Spleen (tissue), 7 donors: ENCODE measurements at regions not wholly inside any gene's neighbourhood (a gene's known extent, or its start where the extent isn't known, plus 50 kb on each side); places are given as distances from the start of the nearest gene placed in this dataset.

Experiments
- POLR2A ChIP-seq, 3 donors: fragments of 450-650 bp; IDR thresholded peaks; one replicate each; pipeline ENCODE4 v1.5.1; 2017; ENCODE audit warnings: antibody characterized with exemption in 3 of 3, mild to moderate bottlenecking in 1 of 3
- TF ChIP-seq, protein P1 (sequence below), 11 experiments: fragments of 200-600 bp in 7 of 11; fragments of 450-650 bp in 4 of 11; sonication (generic) in 4 of 11; IDR thresholded peaks in 8 of 11; conservative IDR thresholded peaks in 3 of 11; 1 replicate in 7 of 11; 2 replicates in 4 of 11; pipeline versions ENCODE4 v1.4.0 to v1.8.0; 2016 to 2021; ENCODE audit warnings: antibody characterized with exemption in 11 of 11, inconsistent platforms in 4 of 11, mild to moderate bottlenecking in 1 of 11
- donor health status: DM: no; HTN: no; CAD: no; lungs with moderate emphysema.
- donor health status: DM: no; HTN: no; CAD: no.
- donor health status: DM: no; HTN: no; CAD: no.

DNA sequence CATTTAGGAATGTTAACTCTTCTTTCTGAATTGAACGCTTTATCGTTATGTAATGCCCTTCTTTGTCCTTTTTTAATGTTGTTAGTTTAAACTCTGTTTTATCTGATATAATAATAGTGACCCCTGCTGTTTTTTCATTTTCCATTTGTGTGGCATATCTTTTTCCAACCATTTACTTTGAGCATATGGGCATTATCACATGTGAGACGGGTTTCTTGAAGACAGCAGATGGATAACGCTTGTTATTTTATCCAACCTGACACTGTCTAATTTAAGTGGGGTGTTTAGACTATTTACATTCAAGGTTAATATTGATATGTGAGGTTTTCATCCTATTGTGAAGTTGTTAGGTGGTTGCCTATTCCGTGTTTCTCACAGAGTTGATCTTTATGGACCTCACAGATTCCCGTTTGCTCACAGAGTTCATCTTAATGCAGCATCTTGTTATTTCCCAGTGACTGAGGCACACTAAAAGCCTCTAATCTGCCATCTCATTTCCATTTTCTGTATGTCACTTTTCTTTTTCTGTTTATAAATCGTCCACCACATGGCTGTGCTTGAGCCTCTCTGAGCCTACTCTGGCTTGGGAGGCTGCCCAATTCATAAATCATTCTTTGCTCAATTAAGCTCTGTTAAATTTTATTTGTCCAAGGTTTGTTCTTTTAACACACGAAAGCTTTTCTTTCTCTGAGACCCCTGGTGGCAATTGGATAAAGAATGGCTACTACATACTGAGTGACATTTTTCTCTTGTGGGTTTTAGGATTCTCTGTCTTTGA, 286.2 kb downstream of the HTR7 start:
- TF ChIP-seq, protein P1, sequence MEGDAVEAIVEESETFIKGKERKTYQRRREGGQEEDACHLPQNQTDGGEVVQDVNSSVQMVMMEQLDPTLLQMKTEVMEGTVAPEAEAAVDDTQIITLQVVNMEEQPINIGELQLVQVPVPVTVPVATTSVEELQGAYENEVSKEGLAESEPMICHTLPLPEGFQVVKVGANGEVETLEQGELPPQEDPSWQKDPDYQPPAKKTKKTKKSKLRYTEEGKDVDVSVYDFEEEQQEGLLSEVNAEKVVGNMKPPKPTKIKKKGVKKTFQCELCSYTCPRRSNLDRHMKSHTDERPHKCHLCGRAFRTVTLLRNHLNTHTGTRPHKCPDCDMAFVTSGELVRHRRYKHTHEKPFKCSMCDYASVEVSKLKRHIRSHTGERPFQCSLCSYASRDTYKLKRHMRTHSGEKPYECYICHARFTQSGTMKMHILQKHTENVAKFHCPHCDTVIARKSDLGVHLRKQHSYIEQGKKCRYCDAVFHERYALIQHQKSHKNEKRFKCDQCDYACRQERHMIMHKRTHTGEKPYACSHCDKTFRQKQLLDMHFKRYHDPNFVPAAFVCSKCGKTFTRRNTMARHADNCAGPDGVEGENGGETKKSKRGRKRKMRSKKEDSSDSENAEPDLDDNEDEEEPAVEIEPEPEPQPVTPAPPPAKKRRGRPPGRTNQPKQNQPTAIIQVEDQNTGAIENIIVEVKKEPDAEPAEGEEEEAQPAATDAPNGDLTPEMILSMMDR (IDR thresholded peaks at IDR 0.05 in 8 of 11, conservative IDR thresholded peaks at IDR 0.05 in 3 of 11) = no peak
- no peak for TF ChIP-seq POLR2A (IDR thresholded peaks at IDR 0.05)
